Adrenal gland (tissue), 9 donors: ENCODE measurements at regions not wholly inside any gene's neighbourhood (a gene's known extent, or its start where the extent isn't known, plus 50 kb on each side); places are given as distances from the start of the nearest gene placed in this dataset.

Experiments used
- DNase-seq, 7 donors: peaks; one replicate each; pipeline ENCODE4 v3.0.0-alpha.2; 2019 to 2020
- H3K27ac ChIP-seq, 5 donors: fragments of 200-600 bp; sonication (generic) in 4 of 5; 1 replicate in 3 of 5; 2 replicates in 2 of 5; pipeline versions ENCODE4 v1.5.1 to v1.8.0; 2016 to 2020; ENCODE audit warnings: mild to moderate bottlenecking in 1 of 5
- H3K27me3 ChIP-seq: fragments of 200-600 bp; 2 replicates; pipeline ENCODE4 v1.8.0; 2021
- H3K36me3 ChIP-seq, 2 donors: fragments of 200-600 bp; replicated peaks in 1 of 2; 1 replicate in 1 of 2; 2 replicates in 1 of 2; pipeline versions ENCODE4 v1.5.1 to v1.8.0; 2018 to 2022
- H3K4me1 ChIP-seq, 2 donors: fragments of 200-600 bp; replicated peaks in 1 of 2; 1 replicate in 1 of 2; 2 replicates in 1 of 2; pipeline versions ENCODE4 v1.5.1 to v1.8.0; 2018 to 2021
- H3K4me3 ChIP-seq, 4 donors: fragments of 200-600 bp; sonication (generic) in 3 of 4; one replicate each; pipeline ENCODE4 v1.5.1; 2016 to 2018
- H3K9me3 ChIP-seq, 3 donors: fragments of 200-600 bp; sonication (generic) in 1 of 3; replicated peaks in 1 of 3; 1 replicate in 2 of 3; 2 replicates in 1 of 3; pipeline versions ENCODE4 v1.5.1 to v1.8.0; 2016 to 2021
- CTCF ChIP-seq, 6 experiments: fragments of 450-650 bp in 4 of 6; fragments of 200-600 bp in 2 of 6; sonication (generic) in 1 of 6; IDR thresholded peaks; 1 replicate in 5 of 6; 2 replicates in 1 of 6; pipeline versions ENCODE4 v1.5.1 to v1.8.0; 2016 to 2021; ENCODE audit warnings: antibody characterized with exemption in 6 of 6, mild to moderate bottlenecking in 2 of 6, moderate library complexity in 1 of 6
- POLR2A ChIP-seq, 2 donors: fragments of 450-650 bp; IDR thresholded peaks; one replicate each; pipeline ENCODE4 v1.6.1; 2017; ENCODE audit warnings: antibody characterized with exemption in 2 of 2, mild to moderate bottlenecking in 2 of 2, moderate library complexity in 1 of 2
- WGBS, 4 donors: extraction: QIAGEN DNeasy Blood & Tissue Kit in 2 of 4; methylation state at CpG; one replicate each; pipeline versions ENCODE4 v1.1.5 to v1.1.7; 2013 to 2017; 5-methylcytosine and 5-hydroxymethylcytosine counted together
- intact Hi-C, 2 donors: fragments of 100-400 bp; cut with DNase I; formaldehyde crosslinking; loops; one replicate each; pipeline versions ENCODE4 v1.14.1 to v1.15.0; 2022 to 2023
- donor health status: healthy with polysubstance abuse.
- donor health status: Bipolar disorder and iron deficiency.
- donor health status: DM: yes; HTN: yes; CAD: no.
- donor health status: DM: no; HTN: no; CAD: no.
- donor health status: DM: no; HTN: no; CAD: no.

- H3K27ac ChIP-seq: peak overlapping the region in 2 of 5 donors; percentile 20 to 60
- H3K4me3 ChIP-seq: no peak overlapping the region
- TF ChIP-seq CTCF (IDR thresholded peaks at IDR 0.05): peak in 1 of 6 experiments; percentile 4
- no peak for TF ChIP-seq POLR2A (IDR thresholded peaks at IDR 0.05)
- no peaks in the 10 kb centered on the region for H3K27me3 ChIP-seq
- no peaks in the 10 kb centered on the region for H3K9me3 ChIP-seq
- WGBS, 4 donors: 61 to 79% (median 70%) methylated on average over 6 to 8 of the region's 8 CpGs
- H3K4me1 ChIP-seq: peaks cover 8 to 60% of the 10 kb centered on the region in 2 donors
- no peaks in the 10 kb centered on the region for H3K36me3 ChIP-seq
- DNase-seq: no peak
- intact Hi-C loops: no loop called here
These were observed 138.9 kb upstream of the HAAO start for GRCh38 chr2:42931146-42931817.

GRCh38 chr2:42930025-42930581 is 137.7 kb upstream of the HAAO start:
- intact Hi-C loops: no loop called here
- no peaks in the 10 kb centered on the region for H3K27me3 ChIP-seq
- DNase-seq: peak in 2 of 7 donors; percentile 45 to 48
- 46 to 66% (median 57%) methylated on average over 5 of the region's 5 CpGs for WGBS, 4 donors
- no peak overlapping the region for H3K4me3 ChIP-seq
- no peaks in the 10 kb centered on the region for H3K36me3 ChIP-seq
- peak overlapping the region in 4 of 5 donors; percentile 5 to 91 (median 68) for H3K27ac ChIP-seq
- H3K4me1 ChIP-seq: peaks cover 12 to 72% of the 10 kb centered on the region in 2 donors
- H3K9me3 ChIP-seq: no peaks in the 10 kb centered on the region
- TF ChIP-seq POLR2A (IDR thresholded peaks at IDR 0.05): no peak
- TF ChIP-seq CTCF (IDR thresholded peaks at IDR 0.05): no peak

GRCh38 chr2:42929546-42930024 is 137.2 kb upstream of the HAAO start:
- WGBS, 4 donors: 80 to 87% (median 84%) methylated on average over 3 to 4 of the region's 4 CpGs
- no peak for DNase-seq
- intact Hi-C loops: loop anchor here in 1 of 2 donors (10.0 kb wide), 1 partner anchor 65 kb away; no protein-coding TSS in a partner anchor
- Histone ChIP-seq H3K27ac (peak overlapping the region; percentile 5 to 91 (median 59)), H3K36me3 (no peaks in the 10 kb centered on the region), H3K4me1 (peaks cover 12 to 77% of the 10 kb centered on the region in 2 donors), H3K27me3 (no peaks in the 10 kb centered on the region), H3K9me3 (no peaks in the 10 kb centered on the region), H3K4me3 (no peak overlapping the region)
- TF ChIP-seq POLR2A (IDR thresholded peaks at IDR 0.05) (no peak), CTCF (IDR thresholded peaks at IDR 0.05) (no peak)

GRCh38 chr2:42928692-42929545 is 136.5 kb upstream of the HAAO start:
- 74 to 81% (median 78%) methylated on average over 10 to 13 of the region's 13 CpGs for WGBS, 4 donors
- intact Hi-C loops: loop anchor here in 1 of 2 donors (10.0 kb wide), 1 partner anchor 64 kb away; no protein-coding TSS in a partner anchor
- Histone ChIP-seq H3K9me3 (no peaks in the 10 kb centered on the region), H3K36me3 (no peaks in the 10 kb centered on the region), H3K27ac (peak overlapping the region in 4 of 5 donors; percentile 15 to 91 (median 68)), H3K4me1 (peaks cover 12 to 81% of the 10 kb centered on the region in 2 donors), H3K27me3 (no peaks in the 10 kb centered on the region), H3K4me3 (no peak overlapping the region)
- no peak for TF ChIP-seq POLR2A (IDR thresholded peaks at IDR 0.05)
- TF ChIP-seq CTCF (IDR thresholded peaks at IDR 0.05): peak in 3 of 6 experiments; percentile 8 to 20 (median 10)
- DNase-seq: no peak
